Lung (tissue), 11 donors: ENCODE measurements at regions not wholly inside any gene's neighbourhood (a gene's known extent, or its start where the extent isn't known, plus 50 kb on each side); places are given as distances from the start of the nearest gene placed in this dataset.

Experiments
- ATAC-seq: fragments of 200-7000 bp; cut with Tn5 transposase; one replicate; pipeline ENCODE4 v1.9.1; 2020; ENCODE audit warnings: moderate number of reproducible peaks; ENCODE audit not compliant: insufficient read depth, low FRiP score
- DNase-seq, 3 donors: peaks; one replicate each; pipeline ENCODE4 v3.0.0-alpha.2; 2013 to 2017
- H3K27ac ChIP-seq, 2 donors: one replicate each; pipeline ENCODE4 v1.5.1; 2013; ENCODE audit warnings: mild to moderate bottlenecking in 2 of 2, moderate library complexity in 2 of 2, control low read depth in 1 of 2, inconsistent platforms in 1 of 2, low read depth in 1 of 2, low read length in 1 of 2
- H3K27me3 ChIP-seq, 3 donors: one replicate each; pipeline ENCODE4 v1.5.1; 2013; ENCODE audit warnings: low read length in 2 of 3; ENCODE audit not compliant: control insufficient read depth in 3 of 3, insufficient read depth in 3 of 3
- H3K36me3 ChIP-seq, 4 donors: one replicate each; pipeline ENCODE4 v1.5.1; 2013; ENCODE audit warnings: low read length in 4 of 4, mild to moderate bottlenecking in 1 of 4, moderate library complexity in 1 of 4; ENCODE audit not compliant: control insufficient read depth in 4 of 4, insufficient read depth in 4 of 4
- H3K4me1 ChIP-seq, 5 donors: one replicate each; pipeline ENCODE4 v1.5.1; 2013; ENCODE audit warnings: low read length in 5 of 5, mild to moderate bottlenecking in 2 of 5, moderate library complexity in 1 of 5; ENCODE audit not compliant: control insufficient read depth in 5 of 5, insufficient read depth in 5 of 5
- H3K4me3 ChIP-seq: one replicate; pipeline ENCODE4 v1.5.1; 2013; ENCODE audit warnings: mild to moderate bottlenecking, control low read depth, moderate library complexity
- H3K9ac ChIP-seq, 2 donors: one replicate each; pipeline ENCODE4 v1.5.1; 2013; ENCODE audit warnings: low read length in 2 of 2, control low read depth in 1 of 2; ENCODE audit not compliant: insufficient read depth in 1 of 2
- H3K9me3 ChIP-seq, 4 donors: one replicate each; pipeline ENCODE4 v1.5.1; 2013; ENCODE audit warnings: low read length in 3 of 4, mild to moderate bottlenecking in 1 of 4, moderate library complexity in 1 of 4; ENCODE audit not compliant: control insufficient read depth in 4 of 4, insufficient read depth in 3 of 4
- WGBS, 2 donors: extraction: QIAGEN DNeasy Blood & Tissue Kit; methylation state at CpG; one replicate each; pipeline ENCODE4 v1.1.7; 2013; 5-methylcytosine and 5-hydroxymethylcytosine counted together
- TF ChIP-seq, protein P1 (sequence below): IDR thresholded peaks from 2 replicates; pipeline ENCODE4 v1.5.1; 2012; ENCODE audit warnings: mild to moderate bottlenecking; ENCODE audit errors: control extremely low read depth, extremely low read depth
- donor health status: control.
- donor health status: control.
- donor health status: Bipolar disorder and iron deficiency.
- donor health status: healthy.
- donor health status: DM: yes; HTN: yes; CAD: no.

DNA sequence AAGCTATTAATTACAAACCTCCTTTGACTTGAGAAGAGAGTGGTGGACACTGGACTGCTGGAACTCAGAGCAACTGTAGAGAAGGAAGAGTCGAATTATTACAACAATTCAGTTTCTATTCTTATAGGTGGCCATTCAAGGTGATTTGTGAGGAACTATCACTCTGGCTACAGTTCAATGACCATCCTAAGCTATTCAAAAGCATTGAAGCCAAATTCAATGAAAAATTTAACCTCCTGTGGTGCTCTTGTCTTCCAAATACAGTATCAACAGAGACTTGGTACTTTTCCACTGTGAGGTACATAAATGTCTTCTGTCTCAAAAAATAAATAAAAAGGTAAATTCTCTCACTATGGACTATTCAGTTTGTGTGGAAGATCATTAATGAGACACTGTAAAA is 513.3 kb upstream of the SEMA6D start:
- Histone ChIP-seq H3K9me3 (no peaks in the 10 kb centered on the region), H3K27ac (no peak overlapping the region), H3K9ac (no peak overlapping the region), H3K4me3 (no peak overlapping the region), H3K27me3 (no peaks in the 10 kb centered on the region), H3K36me3 (no peaks in the 10 kb centered on the region), H3K4me1 (no peaks in the 10 kb centered on the region)
- 71 to 78% methylated on average over 1 of the region's 1 CpG for WGBS, 2 donors
- TF ChIP-seq, protein P1, sequence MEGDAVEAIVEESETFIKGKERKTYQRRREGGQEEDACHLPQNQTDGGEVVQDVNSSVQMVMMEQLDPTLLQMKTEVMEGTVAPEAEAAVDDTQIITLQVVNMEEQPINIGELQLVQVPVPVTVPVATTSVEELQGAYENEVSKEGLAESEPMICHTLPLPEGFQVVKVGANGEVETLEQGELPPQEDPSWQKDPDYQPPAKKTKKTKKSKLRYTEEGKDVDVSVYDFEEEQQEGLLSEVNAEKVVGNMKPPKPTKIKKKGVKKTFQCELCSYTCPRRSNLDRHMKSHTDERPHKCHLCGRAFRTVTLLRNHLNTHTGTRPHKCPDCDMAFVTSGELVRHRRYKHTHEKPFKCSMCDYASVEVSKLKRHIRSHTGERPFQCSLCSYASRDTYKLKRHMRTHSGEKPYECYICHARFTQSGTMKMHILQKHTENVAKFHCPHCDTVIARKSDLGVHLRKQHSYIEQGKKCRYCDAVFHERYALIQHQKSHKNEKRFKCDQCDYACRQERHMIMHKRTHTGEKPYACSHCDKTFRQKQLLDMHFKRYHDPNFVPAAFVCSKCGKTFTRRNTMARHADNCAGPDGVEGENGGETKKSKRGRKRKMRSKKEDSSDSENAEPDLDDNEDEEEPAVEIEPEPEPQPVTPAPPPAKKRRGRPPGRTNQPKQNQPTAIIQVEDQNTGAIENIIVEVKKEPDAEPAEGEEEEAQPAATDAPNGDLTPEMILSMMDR: no peak
- DNase-seq (no peak), ATAC-seq (no peak)

DNA sequence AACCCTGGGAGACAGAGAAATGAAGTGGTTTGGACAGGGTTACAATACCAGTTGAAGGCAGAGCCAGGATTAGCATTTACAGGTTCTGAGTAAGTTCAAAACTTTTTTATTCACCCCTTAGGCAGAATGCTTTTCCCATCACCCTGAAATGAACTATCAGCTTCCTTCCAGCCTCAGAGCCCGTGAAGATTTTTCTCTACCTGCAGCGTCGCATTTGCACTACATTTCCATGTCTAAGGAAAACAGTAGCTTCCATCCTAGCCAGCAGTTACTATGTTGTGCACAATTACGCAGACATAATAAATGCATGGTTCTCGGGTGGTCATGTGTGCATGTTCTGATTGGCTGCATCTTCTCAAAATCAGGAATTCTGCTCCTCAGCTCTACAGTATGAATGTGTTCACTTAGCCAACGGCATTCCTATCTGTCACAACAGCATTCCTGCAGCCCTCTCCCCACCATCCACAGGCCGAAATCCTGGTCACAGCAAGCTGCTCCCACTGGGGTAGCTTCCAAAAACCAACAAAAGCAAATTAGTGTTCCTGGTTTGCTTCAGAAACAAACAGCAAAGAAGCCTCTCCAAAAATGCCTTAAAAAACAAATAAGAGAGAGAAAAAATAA is 510.8 kb upstream of the SEMA6D start:
- ATAC-seq: no peak
- no peak for DNase-seq
- H3K4me3 ChIP-seq: no peak overlapping the region
- H3K9ac ChIP-seq: no peak overlapping the region
- no peak overlapping the region for H3K27ac ChIP-seq
- H3K27me3 ChIP-seq: no peaks in the 10 kb centered on the region
- H3K9me3 ChIP-seq: no peaks in the 10 kb centered on the region
- no peaks in the 10 kb centered on the region for H3K4me1 ChIP-seq
- WGBS, 2 donors: 76 to 77% methylated on average over 7 of the region's 7 CpGs
- TF ChIP-seq, protein P1: no peak
- H3K36me3 ChIP-seq: no peaks in the 10 kb centered on the region

DNA sequence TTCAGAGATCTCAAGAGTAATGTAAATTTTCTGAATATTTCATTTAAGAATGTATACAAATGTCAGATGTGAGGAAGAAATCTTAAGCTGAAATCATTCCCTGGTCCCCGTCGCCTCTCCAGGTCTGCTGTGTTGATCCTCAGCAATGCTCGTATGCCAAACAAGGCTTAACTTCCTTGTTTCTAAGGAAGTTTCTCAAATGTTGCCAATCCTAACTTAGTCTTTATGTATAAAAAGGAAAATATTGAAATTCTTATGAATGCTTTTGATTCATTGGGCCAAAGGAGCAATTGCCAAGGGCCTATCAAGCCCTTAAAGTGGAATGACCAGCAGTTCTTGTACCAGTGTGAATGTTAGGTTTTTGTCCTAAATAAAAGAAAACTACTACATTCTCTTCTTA is 507.7 kb upstream of the SEMA6D start:
- no peak overlapping the region for H3K4me3 ChIP-seq
- no peak for DNase-seq
- no peak for ATAC-seq
- H3K36me3 ChIP-seq: no peaks in the 10 kb centered on the region
- H3K4me1 ChIP-seq: no peaks in the 10 kb centered on the region
- TF ChIP-seq, protein P1: no peak
- H3K27ac ChIP-seq: no peak overlapping the region
- H3K27me3 ChIP-seq: no peaks in the 10 kb centered on the region
- no peak overlapping the region for H3K9ac ChIP-seq
- 80 to 84% methylated on average over 3 of the region's 3 CpGs for WGBS, 2 donors
- no peaks in the 10 kb centered on the region for H3K9me3 ChIP-seq
